ENCODE measurements at regions not wholly inside any gene's neighbourhood (a gene's known extent, or its start where the extent isn't known, plus 50 kb on each side); places are given as distances from the start of the nearest gene placed in this dataset.

- Histone ChIP-seq H2BK120ac (ENCODE audit: low read depth, low read length) (no peak overlapping the region), H3K9ac (ENCODE audit: low read depth, low read length) (no peak overlapping the region), H3K36me3 (ENCODE audit: control insufficient read depth, insufficient read depth, low read length) (no peaks in the 10 kb centered on the region), H4K91ac (ENCODE audit: insufficient read depth, low read depth, low read length) (no peak overlapping the region), H3K4me1 (ENCODE audit: control insufficient read depth, insufficient read depth, low read length) (no peaks in the 10 kb centered on the region; the same call in 1 of the 2 replicates), H3K4me3 (ENCODE audit: insufficient read depth, low read depth, low read length) (no peak overlapping the region), H3K9me1 (ENCODE audit: insufficient read depth, low read length) (no peaks in the 10 kb centered on the region), H2BK5ac (ENCODE audit: low read depth, low read length, poor library complexity, severe bottlenecking) (no peak overlapping the region), H3K4ac (ENCODE audit: low read depth, low read length) (no peak overlapping the region), H2BK15ac (ENCODE audit: low read depth, low read length) (no peak overlapping the region), H3K23ac (ENCODE audit: low read depth, low read length) (no peak overlapping the region), H4K20me1 (ENCODE audit: insufficient read depth, low read length) (no peaks in the 10 kb centered on the region), H3K27ac (ENCODE audit: insufficient read depth, low read length) (no peak overlapping the region), H3K4me2 (ENCODE audit: low read depth, low read length) (no peak overlapping the region), H3K9me3 (ENCODE audit: control insufficient read depth, insufficient read depth, low read length) (no peaks in the 10 kb centered on the region), H2BK20ac (ENCODE audit: low read depth, low read length) (no peak overlapping the region), H3K79me1 (ENCODE audit: low read depth in 1 of 2, low read length in 2 of 2) (no peaks in the 10 kb centered on the region), H2AK5ac (ENCODE audit: low read depth, low read length) (no peak overlapping the region), H2AFZ (replicated peaks; ENCODE audit: low read length, poor library complexity) (peak overlapping the region; percentile 69), H2AK9ac (replicated peaks; ENCODE audit: low read depth, low read length, poor library complexity) (no peak overlapping the region), H3K27me3 (ENCODE audit: control insufficient read depth, insufficient read depth, low read length) (peaks cover 7% of the 10 kb centered on the region), H3K56ac (ENCODE audit: extremely low read depth, insufficient read depth, low read length) (no peak overlapping the region), H3K14ac (replicated peaks; ENCODE audit: low read depth, low read length) (no peak overlapping the region), H3K18ac (ENCODE audit: low read depth, low read length) (no peak overlapping the region), H4K8ac (ENCODE audit: low read depth in 2 of 2, low read length in 2 of 2) (no peak overlapping the region), H4K5ac (ENCODE audit: low read depth, low read length) (no peak overlapping the region)
- WGBS, 2 experiments (ENCODE audit: extremely low coverage in 2 of 2, insufficient read length in 1 of 2): 80% methylated on average over 1 of the region's 1 CpG; no CpG with 5 or more reads in 1 of the 2 experiments
- DNase-seq (no peak), ATAC-seq (ENCODE audit: low read depth) (no peak)
- no peak for TF ChIP-seq SMC3 (IDR thresholded peaks at IDR 0.05; ENCODE audit: low read depth, low read length)
- TF ChIP-seq CEBPB (IDR thresholded peaks at IDR 0.05; ENCODE audit: low read depth, low read length): no peak
- no peak for TF ChIP-seq RCOR1 (IDR thresholded peaks at IDR 0.05; ENCODE audit: insufficient replicate concordance, low read length)
- TF ChIP-seq CHD1 (IDR thresholded peaks at IDR 0.05; ENCODE audit: low read depth, low read length): no peak
- no peak for TF ChIP-seq BHLHE40 (IDR thresholded peaks at IDR 0.05; ENCODE audit: low read depth, low read length)
- TF ChIP-seq FOS (IDR thresholded peaks at IDR 0.05; ENCODE audit: low read depth, low read length): no peak
- no peak for TF ChIP-seq CTCF (conservative IDR thresholded peaks at IDR 0.05; ENCODE audit: low read depth, low read length)
- TF ChIP-seq USF2 (IDR thresholded peaks at IDR 0.05; ENCODE audit: low read depth, low read length): no peak
- no peak for TF ChIP-seq MAFK (IDR thresholded peaks at IDR 0.05; ENCODE audit: low read depth, low read length)
- no peak for TF ChIP-seq MXI1 (IDR thresholded peaks at IDR 0.05; ENCODE audit: borderline replicate concordance, low read depth, low read length)
- TF ChIP-seq NFE2L2 (IDR thresholded peaks at IDR 0.05; ENCODE audit: low read depth, low read length): no peak
- TF ChIP-seq MAZ (IDR thresholded peaks at IDR 0.05; ENCODE audit: borderline replicate concordance, low read depth, low read length): no peak
- no peak for TF ChIP-seq ELK1 (IDR thresholded peaks at IDR 0.05; ENCODE audit: borderline replicate concordance, low read depth, low read length)
- no peak for TF ChIP-seq RFX5 (IDR thresholded peaks at IDR 0.05; ENCODE audit: low read depth, low read length)
- no peak for TF ChIP-seq RAD21 (IDR thresholded peaks at IDR 0.05; ENCODE audit: low read length)
- in situ Hi-C loops (cut with MboI; ENCODE audit: low sequenced_read_pairs): no loop called here
- POLR2A ChIA-PET (ENCODE audit: unreplicated experiment): no interaction called here
- intact Hi-C loops (cut with micrococcal nuclease): no loop called here
- CTCF ChIA-PET: no interaction called here
- no TSS peak for BruUV-seq (replicated peaks)
- dilution Hi-C loops (cut with HindIII; ENCODE audit: low sequenced_read_pairs, unreplicated experiment): no loop called here
Observed at GRCh38 chr11:112464949-112465348, 204.3 kb upstream of the PLET1 start.
